OCI-LY1 (cell line): ENCODE measurements at regions not wholly inside any gene's neighbourhood (a gene's known extent, or its start where the extent isn't known, plus 50 kb on each side); places are given as distances from the start of the nearest gene placed in this dataset.

ENCODE experiments used
- H2AFZ ChIP-seq: fragments of 200-600 bp; sonication (generic), shearing (Covaris generic); 2 replicates; pipeline ENCODE4 v1.6.0; 2014; ENCODE audit warnings: antibody characterized with exemption, mild to moderate bottlenecking, low read length
- H3F3A ChIP-seq: fragments of 200-600 bp; sonication (generic), shearing (Covaris generic); 2 replicates; pipeline ENCODE4 v1.6.0; 2014; ENCODE audit warnings: mild to moderate bottlenecking, antibody characterized with exemption, low read length, moderate library complexity; ENCODE audit not compliant: insufficient read depth
- H3K27ac ChIP-seq: fragments of 200-600 bp; sonication (generic); 2 replicates; pipeline ENCODE4 v1.5.1; 2014; ENCODE audit warnings: low read length, mixed run types, mild to moderate bottlenecking, low read depth; ENCODE audit not compliant: poor library complexity, severe bottlenecking
- H3K27me3 ChIP-seq: fragments of 200-600 bp; sonication (generic); 2 replicates; pipeline ENCODE4 v1.6.0; 2014; ENCODE audit warnings: antibody characterized with exemption, mild to moderate bottlenecking, low read length, moderate library complexity; ENCODE audit not compliant: insufficient read depth
- H3K36me3 ChIP-seq: fragments of 200-600 bp; sonication (generic); 2 replicates; pipeline ENCODE4 v1.6.1; 2014; ENCODE audit warnings: mild to moderate bottlenecking, antibody characterized with exemption, low read length, moderate library complexity, mixed read lengths; ENCODE audit not compliant: insufficient read depth
- H3K4me1 ChIP-seq: fragments of 200-600 bp; sonication (generic); 2 replicates; pipeline ENCODE4 v1.5.1; 2014; ENCODE audit warnings: mild to moderate bottlenecking, low read length, moderate library complexity; ENCODE audit not compliant: insufficient read depth, severe bottlenecking
- H3K4me2 ChIP-seq: fragments of 200-600 bp; sonication (generic), shearing (Covaris generic); 2 replicates; pipeline ENCODE4 v1.6.1; 2014; ENCODE audit warnings: low read length
- H3K4me3 ChIP-seq: fragments of 200-600 bp; sonication (generic); 2 replicates; pipeline ENCODE4 v1.5.1; 2014; ENCODE audit warnings: low read length, low read depth, mild to moderate bottlenecking, mixed read lengths; ENCODE audit not compliant: poor library complexity, severe bottlenecking
- H3K79me2 ChIP-seq: fragments of 200-600 bp; shearing (Covaris generic); 2 replicates; pipeline ENCODE4 v1.6.1; 2016; ENCODE audit warnings: mixed run types, low read length, mixed read lengths; ENCODE audit not compliant: insufficient read depth
- H3K9ac ChIP-seq: fragments of 200-600 bp; sonication (generic), shearing (Covaris generic); 2 replicates; pipeline ENCODE4 v1.6.1; 2014; ENCODE audit warnings: mild to moderate bottlenecking, low read length, mixed read lengths
- H3K9me2 ChIP-seq: fragments of 200-600 bp; sonication (generic), shearing (Covaris generic); 2 replicates; pipeline ENCODE4 v1.6.1; 2014; ENCODE audit warnings: low read depth, mild to moderate bottlenecking, low read length, mixed read lengths
- H3K9me3 ChIP-seq: fragments of 200-600 bp; shearing (Covaris generic); 2 replicates; pipeline ENCODE4 v1.6.1; 2014; ENCODE audit warnings: low read length, mixed read lengths
- H4K20me1 ChIP-seq: fragments of 200-600 bp; sonication (generic), shearing (Covaris generic); 2 replicates; pipeline ENCODE4 v1.6.0; 2016; ENCODE audit warnings: mild to moderate bottlenecking, low read length; ENCODE audit not compliant: insufficient read depth
- EZH2 ChIP-seq: fragments of 200-600 bp; sonication (generic), shearing (Covaris generic); IDR thresholded peaks from 2 replicates; pipeline ENCODE4 v1.8.0; 2017; ENCODE audit warnings: borderline replicate concordance, mixed run types, mild to moderate bottlenecking, antibody characterized with exemption, low read length, moderate library complexity, mixed read lengths
- TF ChIP-seq, protein P1 (sequence below): fragments of 200-600 bp; sonication (generic), shearing (Covaris generic); IDR thresholded peaks from 2 replicates; pipeline ENCODE4 v1.5.1; 2017; ENCODE audit warnings: mild to moderate bottlenecking, antibody characterized with exemption, low read length, moderate library complexity, mixed read lengths

DNA sequence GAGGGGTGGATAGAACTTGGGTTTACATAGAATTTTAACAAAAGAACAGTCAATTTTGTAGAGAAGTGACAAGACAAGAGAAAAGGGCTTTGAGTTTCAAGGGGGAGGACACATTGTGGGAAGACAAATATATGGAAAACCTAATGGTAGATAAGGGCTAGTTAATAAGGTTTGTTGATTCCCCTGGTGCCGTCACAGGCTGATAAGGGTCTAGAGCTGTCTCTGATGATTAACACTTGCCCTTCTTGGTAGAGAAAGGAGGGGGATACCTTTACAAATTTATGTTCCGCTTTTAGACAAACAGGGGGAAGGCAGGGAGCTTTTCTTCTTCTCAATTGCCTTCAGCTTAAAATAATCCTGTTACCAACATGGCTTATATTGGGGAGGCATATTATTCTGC lies 124.3 kb downstream of the ETS2 start:
- H3K27ac ChIP-seq = no peak overlapping the region
- H3K36me3 ChIP-seq = no peaks in the 10 kb centered on the region; the same call in 1 of the 2 replicates
- no peak overlapping the region for H3K4me2 ChIP-seq
- no peaks in the 10 kb centered on the region for H3K4me1 ChIP-seq
- no peaks in the 10 kb centered on the region for H4K20me1 ChIP-seq
- no peaks in the 10 kb centered on the region; the same call in 1 of the 2 replicates for H3K27me3 ChIP-seq
- H3K79me2 ChIP-seq = no peaks in the 10 kb centered on the region
- H3K9me3 ChIP-seq = no peaks in the 10 kb centered on the region
- H3K9me2 ChIP-seq = no peaks in the 10 kb centered on the region
- H3K9ac ChIP-seq = no peak overlapping the region
- no peak overlapping the region for H2AFZ ChIP-seq
- H3F3A ChIP-seq = no peaks in the 10 kb centered on the region
- no peak overlapping the region for H3K4me3 ChIP-seq
- TF ChIP-seq EZH2 = no peak
- TF ChIP-seq, protein P1, sequence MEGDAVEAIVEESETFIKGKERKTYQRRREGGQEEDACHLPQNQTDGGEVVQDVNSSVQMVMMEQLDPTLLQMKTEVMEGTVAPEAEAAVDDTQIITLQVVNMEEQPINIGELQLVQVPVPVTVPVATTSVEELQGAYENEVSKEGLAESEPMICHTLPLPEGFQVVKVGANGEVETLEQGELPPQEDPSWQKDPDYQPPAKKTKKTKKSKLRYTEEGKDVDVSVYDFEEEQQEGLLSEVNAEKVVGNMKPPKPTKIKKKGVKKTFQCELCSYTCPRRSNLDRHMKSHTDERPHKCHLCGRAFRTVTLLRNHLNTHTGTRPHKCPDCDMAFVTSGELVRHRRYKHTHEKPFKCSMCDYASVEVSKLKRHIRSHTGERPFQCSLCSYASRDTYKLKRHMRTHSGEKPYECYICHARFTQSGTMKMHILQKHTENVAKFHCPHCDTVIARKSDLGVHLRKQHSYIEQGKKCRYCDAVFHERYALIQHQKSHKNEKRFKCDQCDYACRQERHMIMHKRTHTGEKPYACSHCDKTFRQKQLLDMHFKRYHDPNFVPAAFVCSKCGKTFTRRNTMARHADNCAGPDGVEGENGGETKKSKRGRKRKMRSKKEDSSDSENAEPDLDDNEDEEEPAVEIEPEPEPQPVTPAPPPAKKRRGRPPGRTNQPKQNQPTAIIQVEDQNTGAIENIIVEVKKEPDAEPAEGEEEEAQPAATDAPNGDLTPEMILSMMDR = no peak

DNA sequence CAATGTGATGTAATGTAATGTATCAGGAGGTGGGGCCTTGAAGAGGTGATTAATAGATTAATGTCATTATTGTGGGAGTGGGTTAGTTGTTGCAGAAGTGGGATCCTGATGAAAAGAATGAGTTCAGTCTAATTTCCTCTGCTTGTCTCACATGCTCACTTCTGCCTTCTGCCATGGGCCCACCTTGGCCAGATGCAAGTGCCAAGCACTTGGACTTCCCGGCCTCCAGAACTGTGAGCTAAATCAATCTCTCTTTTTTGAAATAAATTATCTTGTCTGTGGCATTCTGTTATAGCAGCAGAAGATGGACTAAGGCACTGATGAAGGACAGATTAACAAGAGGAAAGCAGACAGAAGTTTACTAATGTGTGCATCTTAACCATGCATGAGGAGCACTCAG lies 123.9 kb downstream of the ETS2 start:
- H3K9me3 ChIP-seq = no peaks in the 10 kb centered on the region
- no peaks in the 10 kb centered on the region for H3K4me1 ChIP-seq
- H3K36me3 ChIP-seq = no peaks in the 10 kb centered on the region; the same call in 1 of the 2 replicates
- no peak overlapping the region for H2AFZ ChIP-seq
- H3K4me2 ChIP-seq = no peak overlapping the region
- H3F3A ChIP-seq = no peaks in the 10 kb centered on the region
- no peak overlapping the region for H3K9ac ChIP-seq
- H3K9me2 ChIP-seq = no peaks in the 10 kb centered on the region
- no peak overlapping the region for H3K4me3 ChIP-seq
- no peaks in the 10 kb centered on the region for H4K20me1 ChIP-seq
- H3K27me3 ChIP-seq = no peaks in the 10 kb centered on the region
- TF ChIP-seq, protein P1 = no peak
- no peak for TF ChIP-seq EZH2
- H3K27ac ChIP-seq = no peak overlapping the region
- H3K79me2 ChIP-seq = no peaks in the 10 kb centered on the region

DNA sequence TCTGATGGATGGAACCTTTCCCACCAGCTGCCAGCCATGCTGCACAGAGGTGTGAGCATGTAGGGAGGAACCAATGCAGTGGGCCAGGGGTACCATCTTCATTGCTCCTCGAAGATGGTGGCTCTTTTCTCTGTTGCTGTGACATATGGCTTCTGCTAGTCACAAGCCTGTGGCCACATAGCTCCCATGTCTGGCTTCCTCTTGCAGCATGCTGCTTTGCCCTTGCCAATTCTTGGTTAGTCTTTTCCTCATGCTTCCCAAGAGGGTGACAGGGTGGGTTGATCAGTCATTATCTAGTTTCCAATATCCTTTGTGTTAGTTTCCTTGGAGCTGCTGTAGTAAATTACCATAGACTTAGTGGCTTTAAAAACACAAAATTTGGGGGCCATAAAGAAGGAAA lies 123.4 kb downstream of the ETS2 start:
- no peaks in the 10 kb centered on the region for H3K9me2 ChIP-seq
- no peaks in the 10 kb centered on the region for H3F3A ChIP-seq
- H3K4me1 ChIP-seq = no peaks in the 10 kb centered on the region
- H3K36me3 ChIP-seq = no peaks in the 10 kb centered on the region; the same call in 1 of the 2 replicates
- H3K4me2 ChIP-seq = no peak overlapping the region
- TF ChIP-seq, protein P1 = no peak
- TF ChIP-seq EZH2 = no peak
- no peaks in the 10 kb centered on the region for H3K27me3 ChIP-seq
- H3K27ac ChIP-seq = no peak overlapping the region
- H2AFZ ChIP-seq = no peak overlapping the region
- H4K20me1 ChIP-seq = no peaks in the 10 kb centered on the region
- no peaks in the 10 kb centered on the region for H3K79me2 ChIP-seq
- no peaks in the 10 kb centered on the region for H3K9me3 ChIP-seq
- H3K9ac ChIP-seq = no peak overlapping the region
- H3K4me3 ChIP-seq = no peak overlapping the region
